Activated CD4-positive, alpha-beta T cell treated with anti-CD3 and anti-CD28 coated beads, Interleukin-10, Interleukin-2, amounts not matched to agents 100 ng/mL and 50 ng/mL, durations not matched to agents 16 hours and 8 hours (primary cell): ENCODE measurements at regions not wholly inside any gene's neighbourhood (a gene's known extent, or its start where the extent isn't known, plus 50 kb on each side); places are given as distances from the start of the nearest gene placed in this dataset.
A peak's percentile ranks its signal among the peaks of the same experiment; 100 is the strongest.

Experiments used
- DNase-seq: peaks from one replicate; pipeline ENCODE4 v3.0.0-alpha.2; 2020

DNA sequence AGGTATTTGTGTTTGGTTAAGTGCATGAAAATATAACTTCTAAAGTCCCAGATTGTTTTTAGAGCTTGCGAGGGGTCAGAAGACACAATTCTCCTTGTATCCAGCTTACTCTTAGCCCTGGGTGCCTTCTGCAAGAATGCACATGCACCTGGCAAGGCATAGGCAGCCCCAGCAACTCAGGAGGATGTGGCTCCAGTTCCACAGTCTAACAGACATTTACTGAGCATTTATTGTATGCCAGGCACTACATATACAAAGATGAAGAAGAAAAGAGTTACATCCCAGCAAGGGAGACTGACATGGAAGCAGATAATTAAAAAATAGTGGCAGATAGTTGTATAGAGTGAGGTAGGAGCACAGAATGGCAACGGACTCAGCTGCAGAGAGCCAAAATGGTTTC is 101.1 kb upstream of the FRY start:
- DNase-seq = no peak

DNA sequence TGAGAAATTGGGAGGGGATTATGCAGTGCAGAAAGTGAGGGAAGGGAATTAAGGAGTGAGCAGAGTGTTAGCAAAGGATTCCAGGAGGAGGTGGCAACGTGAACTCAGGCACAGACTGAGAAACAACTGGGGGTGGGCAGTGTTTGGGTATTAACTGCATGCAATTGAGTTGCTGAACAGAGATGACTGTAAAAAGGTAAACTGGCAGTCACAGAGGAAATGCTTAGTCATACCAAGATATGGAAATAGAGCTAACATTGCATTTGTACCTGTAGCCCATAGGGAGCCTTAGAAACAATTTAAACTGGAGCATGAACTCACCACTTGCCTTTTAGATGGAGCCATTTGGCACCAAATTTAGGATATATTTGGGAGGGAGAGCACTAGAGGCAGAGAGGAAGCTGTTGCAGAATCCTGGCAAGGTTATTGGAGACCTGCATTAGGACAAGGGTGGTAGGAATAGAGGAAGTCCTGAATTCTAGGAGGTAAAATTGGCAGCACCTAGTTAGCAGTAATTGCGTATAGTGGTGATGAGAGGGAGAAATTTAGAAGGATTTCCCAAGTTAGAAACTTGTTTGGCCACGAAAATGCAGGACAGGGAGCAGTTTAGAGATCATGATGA is 100.6 kb upstream of the FRY start:
- DNase-seq = peak; percentile 83

DNA sequence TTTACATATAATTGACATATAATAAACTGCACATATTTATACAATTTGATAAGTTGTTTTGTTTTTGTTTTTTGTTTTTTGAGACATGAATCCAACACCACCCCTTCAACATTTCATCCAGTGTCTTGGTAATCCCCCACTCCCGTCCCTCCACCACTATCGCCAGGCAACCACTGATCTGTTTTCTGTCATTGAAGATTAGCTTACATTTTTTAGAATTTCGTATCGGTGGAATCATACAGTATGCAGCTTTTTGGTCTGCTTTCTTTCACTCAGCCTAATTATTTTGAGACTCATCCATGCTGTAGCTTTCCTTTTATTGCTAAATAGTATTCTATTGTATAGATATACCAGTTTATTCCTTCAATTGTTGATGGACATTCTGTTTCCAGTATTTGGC is 94.1 kb upstream of the FRY start:
- DNase-seq = no peak

DNA sequence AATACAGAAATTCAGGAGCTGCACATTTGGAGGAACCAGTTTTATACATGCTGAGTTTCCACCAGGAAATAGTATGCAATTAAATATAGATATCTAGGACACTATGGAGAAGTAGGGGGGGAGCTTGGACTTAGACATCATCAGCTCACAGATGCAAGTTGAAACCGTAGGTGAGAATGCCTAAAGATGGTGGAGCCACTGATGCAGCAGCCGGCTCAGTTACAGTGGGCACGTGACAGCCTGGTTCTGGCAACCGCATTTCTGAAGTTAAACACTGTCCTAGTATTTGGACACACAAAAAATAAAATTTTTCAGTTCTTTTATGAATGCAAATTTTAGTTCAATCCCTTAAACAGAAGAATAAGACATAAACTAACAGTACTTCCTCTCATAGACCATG is 91.5 kb upstream of the FRY start:
- no peak for DNase-seq

DNA sequence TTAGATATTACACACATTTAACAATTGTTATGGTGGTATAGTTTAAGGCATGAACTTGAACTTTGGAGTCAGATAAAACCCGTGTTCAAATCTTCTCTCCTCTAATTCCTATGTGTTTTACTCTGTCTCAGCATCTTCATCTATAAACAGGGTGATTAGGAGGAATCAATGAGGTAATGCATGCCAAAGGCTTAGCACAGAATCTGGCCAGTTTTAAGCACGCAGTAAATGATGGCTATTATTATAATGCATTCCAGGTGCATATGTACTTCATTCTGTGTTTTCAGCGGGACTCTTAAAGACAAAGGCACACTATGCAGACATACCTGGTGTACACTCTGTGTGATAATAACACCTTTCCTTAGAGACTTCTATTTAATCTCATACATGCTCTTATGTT is 88.0 kb upstream of the FRY start:
- no peak for DNase-seq

DNA sequence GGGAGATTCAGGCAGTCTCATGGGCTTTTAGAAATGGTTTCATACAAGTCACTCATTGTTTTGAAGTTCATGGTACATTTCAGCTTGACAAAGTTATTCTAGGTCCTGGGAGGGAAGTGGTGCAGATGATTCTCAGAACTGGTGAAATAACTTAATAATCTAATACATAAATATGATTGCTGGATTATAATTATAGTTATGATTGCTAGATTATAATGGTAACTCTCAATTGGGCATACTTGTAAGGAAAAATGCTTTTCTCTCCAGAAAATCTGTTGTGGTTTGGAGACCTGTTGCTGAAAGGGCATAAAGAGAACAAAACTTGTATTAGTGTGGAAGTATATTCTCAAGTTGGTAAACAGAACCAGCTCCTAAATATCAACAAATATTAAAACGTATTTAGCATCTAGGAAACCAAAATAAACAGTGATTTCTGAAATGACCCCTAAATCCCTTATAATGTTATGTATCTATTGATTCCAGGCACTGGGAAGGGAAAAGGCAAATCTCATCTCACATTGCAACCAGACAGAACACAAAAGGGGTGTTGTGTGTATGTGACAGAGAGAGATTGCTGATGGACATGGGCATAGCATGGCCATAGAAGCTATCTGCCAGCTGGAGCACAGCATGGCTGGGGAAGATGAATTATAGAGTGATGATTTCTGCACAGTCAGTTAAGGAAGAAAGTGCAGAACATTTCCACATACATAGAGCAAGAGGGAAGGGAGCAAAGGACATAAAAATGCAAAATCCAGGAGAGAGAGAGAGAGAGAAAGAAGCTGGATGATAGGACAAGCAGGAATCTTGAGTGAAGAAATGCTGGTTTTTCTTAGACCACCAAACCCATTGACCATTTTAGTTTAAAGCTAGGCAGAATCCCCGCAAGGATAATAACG is 87.1 kb upstream of the FRY start:
- DNase-seq = no peak

DNA sequence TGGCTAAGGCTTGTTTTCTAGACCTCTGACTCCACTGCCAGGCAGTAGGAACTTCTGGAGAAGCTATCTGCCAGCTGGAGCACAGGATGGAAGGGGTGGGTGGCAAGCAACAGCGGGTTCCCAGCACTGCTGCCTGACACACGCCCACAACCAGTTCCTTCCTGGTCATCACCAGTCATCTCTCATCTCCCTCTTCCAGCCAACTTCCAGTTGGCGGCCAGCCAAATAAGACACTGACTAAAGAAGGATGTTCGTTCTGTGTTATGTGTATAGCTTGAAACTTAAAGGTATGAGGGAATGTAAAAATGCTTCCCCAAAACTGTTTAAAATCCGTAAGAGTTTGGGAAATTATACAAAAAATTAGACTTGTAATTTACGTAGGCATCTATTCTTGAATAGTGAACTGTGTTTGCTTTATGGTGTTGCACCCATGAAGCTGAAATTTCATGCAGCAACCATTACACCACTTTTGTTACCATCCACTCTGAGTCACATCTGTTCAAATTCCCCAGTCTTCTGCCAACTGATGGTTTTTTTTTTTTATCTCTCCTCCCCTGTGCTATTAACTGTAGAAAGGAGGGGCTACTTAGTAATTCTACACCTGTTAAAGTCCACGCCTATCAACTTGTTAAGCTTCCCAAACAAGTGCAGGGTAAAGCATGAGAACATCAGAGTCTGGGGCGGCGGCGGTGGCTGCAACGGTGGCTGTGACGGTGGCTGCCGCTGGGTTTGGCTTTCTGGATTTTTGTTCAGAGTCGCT is 86.2 kb upstream of the FRY start:
- DNase-seq = no peak

DNA sequence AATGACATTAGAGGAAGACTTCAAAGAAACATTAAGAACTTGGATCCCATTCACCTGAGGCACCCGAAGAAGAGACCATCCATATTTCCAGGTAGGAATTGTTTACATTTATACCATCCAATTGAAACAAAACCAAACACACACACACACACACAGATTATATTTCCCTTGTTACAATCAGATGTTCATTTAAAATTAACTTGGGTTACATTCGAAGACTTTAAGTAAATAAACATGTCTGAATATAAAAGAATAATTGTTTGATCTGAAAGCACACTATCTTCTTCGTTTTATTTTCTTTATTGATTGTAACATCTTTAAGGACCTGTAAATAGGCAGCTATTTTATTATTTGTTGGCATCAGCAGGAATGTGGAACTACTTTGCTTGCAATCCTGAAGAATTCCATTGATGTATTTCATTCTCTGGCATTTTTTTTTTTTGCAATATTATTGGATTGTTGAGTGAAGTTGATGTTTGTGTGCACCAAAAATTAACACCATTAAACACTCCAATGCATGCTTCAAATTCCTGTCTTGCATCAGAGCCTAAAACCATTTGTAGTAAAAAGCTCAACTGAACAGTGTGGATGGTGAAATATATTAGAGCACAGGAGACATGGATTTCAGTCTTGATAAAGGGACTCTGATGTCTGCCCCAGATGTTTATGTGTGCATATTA is 85.3 kb upstream of the FRY start:
- no peak for DNase-seq

DNA sequence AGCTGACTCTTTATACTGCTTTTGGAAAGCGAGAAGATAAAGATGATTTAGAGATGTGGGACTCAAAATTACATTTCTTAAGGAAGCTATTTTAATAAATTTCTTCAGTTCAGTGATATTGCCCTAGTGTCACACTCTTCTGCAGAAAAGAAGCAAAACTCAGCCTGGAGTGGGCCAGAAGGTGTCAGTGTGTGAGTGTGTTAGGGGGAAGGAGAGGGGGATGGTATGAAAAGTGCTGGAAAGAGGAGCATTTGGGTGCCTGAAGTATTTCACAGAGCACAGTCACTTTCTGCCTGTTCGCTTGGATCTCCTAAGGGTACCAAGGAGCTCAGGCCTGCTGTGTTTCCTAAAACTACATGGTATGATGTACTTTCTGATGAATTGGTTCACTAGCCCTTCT is 84.5 kb upstream of the FRY start:
- DNase-seq = no peak

DNA sequence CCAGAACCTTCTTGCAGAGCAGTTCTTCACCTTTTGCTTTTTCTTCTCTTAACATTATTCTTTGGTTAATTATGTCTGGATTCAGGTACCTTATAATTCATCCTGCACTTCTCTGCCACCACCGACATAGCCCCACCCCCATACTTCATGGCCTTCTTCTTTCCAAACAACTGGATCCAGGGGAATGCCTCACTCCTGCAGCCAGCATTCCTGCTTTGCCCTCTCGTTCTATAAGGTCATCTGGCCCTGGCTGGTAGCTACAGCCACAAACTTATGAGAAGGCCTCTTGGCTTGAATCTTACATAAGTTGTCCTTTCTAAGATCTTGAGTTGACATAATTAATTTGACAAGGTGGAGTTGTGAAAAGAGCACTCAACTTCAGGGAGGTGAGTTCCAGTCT is 84.1 kb upstream of the FRY start:
- no peak for DNase-seq

DNA sequence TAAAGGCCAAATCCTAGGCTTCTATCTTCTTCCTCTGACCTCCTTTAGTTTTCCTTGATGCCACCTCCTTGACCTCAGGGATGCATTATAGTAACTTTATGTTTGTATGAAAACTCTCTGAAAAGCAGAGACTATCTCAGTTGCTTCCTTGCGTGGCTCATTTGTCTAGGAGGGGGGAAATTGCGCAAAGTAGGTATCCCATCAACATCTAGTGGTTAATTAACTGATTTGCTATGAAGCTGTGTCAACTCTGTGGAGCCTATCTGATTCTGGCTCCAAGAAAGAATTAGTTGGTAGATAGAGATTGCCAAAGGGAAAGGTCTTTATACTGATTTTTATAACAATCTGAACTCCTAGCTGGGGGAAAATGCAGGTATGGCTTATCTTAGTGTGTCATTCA is 82.1 kb upstream of the FRY start:
- DNase-seq = no peak

DNA sequence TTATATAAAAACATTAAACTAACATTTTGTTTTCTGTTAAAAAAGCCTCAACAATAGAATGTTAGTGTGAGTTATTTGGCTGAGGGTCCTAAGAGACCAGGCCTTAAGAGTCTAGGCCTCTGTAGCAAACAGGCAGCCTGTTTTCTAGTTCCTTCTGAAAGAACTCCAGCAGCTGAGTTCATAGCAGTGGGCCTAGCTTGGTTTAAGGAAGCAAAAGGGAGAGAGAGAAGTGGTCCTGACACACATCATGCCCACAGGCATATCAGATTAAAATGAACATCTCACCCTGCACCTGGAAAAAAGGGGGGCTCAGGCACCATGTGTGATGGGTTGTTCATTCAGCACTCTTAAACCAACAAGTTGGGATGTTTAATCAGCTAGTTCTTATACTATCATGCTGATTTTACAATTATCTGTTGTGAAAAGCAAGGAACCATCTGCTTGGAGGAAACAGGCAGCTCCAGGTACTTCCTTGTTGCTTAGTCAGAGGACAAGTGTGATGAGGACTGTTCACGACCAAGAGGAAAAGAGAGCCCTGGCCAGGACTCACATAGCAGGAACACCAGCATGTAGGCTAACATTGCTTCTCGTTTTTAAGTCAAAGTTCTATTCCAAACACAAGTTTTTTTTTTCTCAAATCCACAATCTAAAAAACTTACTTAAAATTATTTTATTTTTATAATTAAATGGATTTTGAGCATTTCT is 81.3 kb upstream of the FRY start:
- no peak for DNase-seq

DNA sequence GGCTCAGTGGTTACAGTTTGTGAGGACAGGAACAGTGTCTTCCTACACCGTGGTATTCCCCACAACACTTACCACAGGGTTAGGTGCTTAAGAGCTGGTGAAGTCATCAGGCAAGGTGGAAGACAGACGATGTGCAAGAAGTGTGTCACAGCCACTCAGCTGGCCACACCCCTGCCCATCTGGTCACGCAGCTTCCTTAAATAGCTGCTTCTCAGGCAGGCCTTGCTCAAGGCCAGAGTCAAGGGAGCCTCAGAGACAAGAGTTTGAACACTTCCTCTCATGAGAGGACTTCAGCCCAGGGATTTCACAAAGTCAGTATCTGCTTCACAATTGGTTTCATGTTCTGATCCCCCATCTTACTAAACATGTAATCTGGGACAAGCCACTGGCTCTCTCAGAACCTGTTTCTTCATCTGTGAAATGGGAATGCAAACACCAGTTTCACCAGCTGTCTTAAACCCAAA is 80.3 kb upstream of the FRY start:
- peak; percentile 42 for DNase-seq

DNA sequence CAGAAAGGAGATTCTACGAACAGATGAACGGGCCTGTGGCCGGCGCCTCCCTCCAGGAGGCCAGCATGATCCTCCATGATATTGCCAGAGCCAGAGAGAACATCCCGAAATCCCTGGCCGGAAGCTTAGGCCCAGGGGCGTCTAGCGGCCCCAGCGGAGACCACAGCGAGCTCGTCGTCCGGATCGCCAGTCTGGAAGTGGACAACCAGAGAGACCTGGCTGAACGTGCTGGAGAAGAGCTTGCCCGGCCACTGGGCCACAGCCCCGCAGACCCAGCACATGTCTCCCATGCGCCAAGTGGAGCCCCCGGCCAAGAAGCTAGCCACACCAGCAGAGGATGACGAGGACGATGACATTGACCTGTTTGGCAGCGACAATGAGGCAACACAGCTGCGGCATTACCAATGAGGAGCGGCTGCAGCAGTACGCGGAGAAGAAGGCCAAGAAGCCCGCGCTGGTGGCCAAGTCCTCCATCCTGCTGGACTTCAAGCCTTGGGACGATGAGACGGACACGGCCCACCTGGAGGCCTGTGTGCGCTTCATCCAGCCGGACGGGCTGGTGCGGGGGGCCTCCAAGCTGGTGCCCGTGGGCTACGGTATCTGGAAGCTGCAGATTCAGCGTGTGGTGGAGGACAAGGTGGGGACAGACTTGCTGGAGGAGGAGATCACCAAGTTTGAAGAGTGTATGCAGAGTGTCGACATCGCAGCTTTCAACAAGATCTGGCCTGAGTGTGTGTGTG is 78.8 kb upstream of the FRY start:
- DNase-seq = no peak

DNA sequence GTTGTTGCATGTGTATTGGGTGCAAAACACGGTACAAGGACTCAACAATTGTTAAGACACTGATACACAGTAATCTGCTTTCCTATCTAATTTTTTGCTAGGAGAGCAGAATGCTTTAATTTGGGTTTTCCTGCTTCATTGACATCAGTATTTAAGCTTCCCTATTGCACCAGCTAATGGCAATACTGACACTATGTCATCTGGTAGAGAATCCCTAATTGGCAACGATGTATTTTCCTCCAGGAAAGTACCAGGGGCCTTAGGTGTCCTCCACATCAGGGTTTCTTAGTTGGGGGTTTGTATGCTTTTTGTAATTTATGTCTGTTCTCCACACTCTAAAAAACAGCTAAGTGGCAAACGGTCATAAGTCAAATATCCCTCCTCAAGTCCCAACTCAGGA is 76.5 kb upstream of the FRY start:
- DNase-seq = no peak

DNA sequence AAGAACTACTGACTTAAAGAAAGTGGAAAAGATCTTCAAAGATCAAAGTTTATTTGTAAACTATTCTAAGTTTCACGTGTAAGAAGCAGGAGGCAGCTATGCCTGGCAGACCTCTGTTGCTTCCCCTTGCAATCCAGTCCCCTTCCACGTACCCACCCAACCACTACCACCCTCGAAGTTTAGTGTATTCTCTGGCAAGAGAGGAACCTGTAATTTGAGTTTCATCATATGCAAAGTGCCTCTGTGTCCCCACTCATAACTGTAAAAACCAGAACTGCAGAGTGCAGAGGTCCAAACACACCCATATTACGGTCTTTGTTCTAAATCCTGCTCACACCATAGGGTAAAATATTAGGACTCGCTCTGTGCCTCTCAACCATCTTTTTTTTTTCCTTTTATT is 75.8 kb upstream of the FRY start:
- DNase-seq = no peak

DNA sequence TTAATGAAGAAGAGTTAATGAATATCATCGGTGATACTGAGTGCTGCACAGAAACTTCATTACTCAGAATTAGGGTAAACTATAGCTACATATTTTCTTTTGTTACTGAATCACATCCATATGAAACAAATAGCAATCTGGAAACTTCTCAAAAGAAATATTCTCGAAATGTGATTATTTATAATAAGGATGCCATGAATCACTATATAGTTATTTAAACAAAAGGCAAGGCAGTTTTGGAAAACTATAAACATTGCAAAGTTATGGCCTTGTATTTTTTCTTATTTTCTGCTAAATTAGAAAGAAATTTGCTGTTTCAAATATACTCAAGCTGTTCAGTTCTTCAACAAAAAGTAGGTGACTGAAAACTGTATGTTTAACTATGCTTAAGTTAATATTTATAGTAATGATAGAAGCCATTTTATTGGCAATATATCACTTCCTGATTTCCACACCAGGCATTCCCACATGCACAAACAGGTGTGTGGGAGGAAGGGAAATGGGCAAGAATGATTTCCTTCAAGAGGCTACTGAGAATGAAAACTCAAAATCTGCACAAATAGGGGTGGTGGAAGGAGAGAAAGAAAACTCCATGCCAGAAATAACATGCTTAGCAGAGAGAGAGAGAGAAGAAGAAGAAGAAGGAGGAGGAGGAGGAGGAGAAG is 74.5 kb upstream of the FRY start:
- no peak for DNase-seq

DNA sequence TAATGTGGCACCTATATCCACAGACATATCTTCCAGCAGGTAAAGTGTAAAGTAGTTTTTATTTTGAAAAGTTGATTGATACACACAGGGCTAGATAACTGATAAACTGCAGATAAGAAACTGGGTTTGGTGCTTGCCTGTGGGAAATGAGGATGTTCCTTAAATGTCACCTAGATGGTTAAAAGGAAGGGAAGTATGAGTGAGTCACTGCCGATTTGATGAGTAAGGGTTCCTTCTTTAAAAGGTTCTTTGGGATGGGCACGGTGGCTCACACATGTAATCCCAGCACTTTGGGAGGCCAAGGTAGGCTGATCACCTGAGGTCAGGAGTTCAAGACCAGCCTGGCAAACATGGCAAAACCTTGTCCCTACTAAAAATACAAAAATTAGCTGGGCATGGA is 73.8 kb upstream of the FRY start:
- DNase-seq = no peak

DNA sequence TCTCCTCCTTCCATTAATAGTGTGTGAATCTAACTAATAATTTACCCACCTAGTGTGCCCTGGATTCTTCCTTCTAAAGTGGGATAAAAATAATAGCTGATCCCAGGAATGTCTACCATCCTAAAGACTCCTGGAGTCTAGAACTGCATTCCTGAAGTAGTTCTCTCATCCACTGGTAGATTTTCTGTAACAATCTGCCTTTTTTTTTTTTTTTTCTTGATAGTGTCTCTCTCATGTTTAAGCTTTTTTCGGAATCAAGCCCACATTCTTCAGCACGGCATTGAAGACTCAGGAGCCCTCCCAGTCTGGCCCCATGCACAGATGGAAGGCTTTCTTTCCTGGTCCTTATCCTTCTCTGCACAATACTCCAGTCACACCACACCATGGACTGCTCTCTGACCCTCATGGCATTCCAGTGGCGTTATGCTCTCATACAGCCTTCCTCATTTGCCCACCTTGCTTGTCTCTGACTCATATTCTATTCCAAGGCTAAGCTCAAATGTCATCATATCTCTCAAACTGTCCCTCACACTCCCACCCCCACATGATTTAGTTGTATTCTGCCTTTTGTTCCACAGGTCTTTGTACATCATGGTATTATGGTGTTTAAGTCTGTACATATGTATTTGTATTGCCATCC is 68.7 kb upstream of the FRY start:
- no peak for DNase-seq

DNA sequence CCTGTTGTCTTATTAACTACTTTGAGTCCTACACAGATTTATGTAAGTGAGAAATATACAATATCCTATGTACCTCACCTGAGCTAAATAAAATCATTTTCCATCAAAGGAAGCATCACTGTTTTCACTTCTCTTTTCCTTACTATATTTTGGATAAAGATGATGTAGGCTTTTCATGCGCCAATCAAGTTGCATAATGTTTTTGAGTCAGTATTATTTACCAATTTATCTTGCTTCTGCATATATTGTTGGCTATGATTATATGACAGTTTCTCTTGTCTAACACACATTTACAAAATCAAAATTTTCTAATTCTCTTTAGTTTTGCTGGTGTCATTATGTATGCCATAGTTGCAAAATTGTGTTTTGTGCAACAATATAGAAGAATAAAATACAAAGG is 67.9 kb upstream of the FRY start:
- no peak for DNase-seq

DNA sequence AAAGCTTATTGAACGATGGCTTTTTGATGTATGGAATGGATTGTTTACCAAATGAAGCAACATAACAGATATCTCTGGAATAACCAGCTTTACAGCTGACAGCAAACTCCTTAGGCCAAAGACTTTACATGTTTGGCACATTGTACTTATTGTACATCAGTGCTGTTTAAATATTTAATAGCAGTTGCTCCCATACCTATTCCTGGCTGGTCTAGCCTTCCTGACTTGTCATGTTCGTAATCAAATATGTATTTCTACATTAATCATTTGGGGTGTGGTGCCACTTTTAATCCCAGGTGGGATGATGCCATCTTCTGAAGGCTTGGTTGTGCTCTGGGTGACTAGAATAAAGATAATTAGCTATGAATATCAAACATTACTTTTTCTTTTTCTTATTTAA is 67.4 kb upstream of the FRY start:
- DNase-seq = no peak
